ENCODE measurements at regions not wholly inside any gene's neighbourhood (a gene's known extent, or its start where the extent isn't known, plus 50 kb on each side); places are given as distances from the start of the nearest gene placed in this dataset.

GRCh38 chr6:133040803-133041419 lies 200.2 kb upstream of the EYA4 start:
- H2AFZ ChIP-seq (ENCODE audit: low read length), result no peak overlapping the region; the same call in 1 of the 2 replicates
- H3K9me2 ChIP-seq (replicated peaks; ENCODE audit: low read depth, low read length), result no peaks in the 10 kb centered on the region
- H3K9ac ChIP-seq (ENCODE audit: low read depth, low read length, poor library complexity, severe bottlenecking), result no peak overlapping the region
- no peaks in the 10 kb centered on the region for H3K4me1 ChIP-seq (ENCODE audit: insufficient read depth, low read length, poor library complexity, severe bottlenecking)
- no peaks in the 10 kb centered on the region for H3K9me3 ChIP-seq (ENCODE audit: insufficient read depth, low read depth, low read length)
- no peak overlapping the region for H3K4me2 ChIP-seq (ENCODE audit: low read depth, low read length, poor library complexity, severe bottlenecking)
- no peaks in the 10 kb centered on the region for H3K79me2 ChIP-seq (ENCODE audit: insufficient read depth, low read length)
- H3K4me3 ChIP-seq (ENCODE audit: low read length, poor library complexity, severe bottlenecking), result no peak overlapping the region
- H4K20me1 ChIP-seq (ENCODE audit: insufficient read depth, low read length, poor library complexity, severe bottlenecking), result no peaks in the 10 kb centered on the region
- no peaks in the 10 kb centered on the region for H3F3A ChIP-seq (ENCODE audit: low read depth)
- no peak for TF ChIP-seq EZH2phosphoT487 (IDR thresholded peaks at IDR 0.05; ENCODE audit: borderline replicate concordance)
- no peak for TF ChIP-seq CTCF (conservative IDR thresholded peaks at IDR 0.05; ENCODE audit: low read length)
- H3K36me3 ChIP-seq (ENCODE audit: insufficient read depth, low read length), result no peaks in the 10 kb centered on the region
- H3K27me3 ChIP-seq (ENCODE audit: insufficient read depth, low read length, poor library complexity, severe bottlenecking), result no peaks in the 10 kb centered on the region

- no peaks in the 10 kb centered on the region for H3F3A ChIP-seq (ENCODE audit: low read depth)
- no peaks in the 10 kb centered on the region for H3K9me3 ChIP-seq (ENCODE audit: insufficient read depth, low read depth, low read length)
- no peaks in the 10 kb centered on the region for H3K27me3 ChIP-seq (ENCODE audit: insufficient read depth, low read length, poor library complexity, severe bottlenecking)
- no peaks in the 10 kb centered on the region for H4K20me1 ChIP-seq (ENCODE audit: insufficient read depth, low read length, poor library complexity, severe bottlenecking)
- no peak overlapping the region for H3K9ac ChIP-seq (ENCODE audit: low read depth, low read length, poor library complexity, severe bottlenecking)
- H3K4me1 ChIP-seq (ENCODE audit: insufficient read depth, low read length, poor library complexity, severe bottlenecking), result no peaks in the 10 kb centered on the region
- no peaks in the 10 kb centered on the region for H3K79me2 ChIP-seq (ENCODE audit: insufficient read depth, low read length)
- H2AFZ ChIP-seq (ENCODE audit: low read length), result no peak overlapping the region
- H3K4me3 ChIP-seq (ENCODE audit: low read length, poor library complexity, severe bottlenecking), result no peak overlapping the region
- no peaks in the 10 kb centered on the region for H3K9me2 ChIP-seq (replicated peaks; ENCODE audit: low read depth, low read length)
- H3K4me2 ChIP-seq (ENCODE audit: low read depth, low read length, poor library complexity, severe bottlenecking), result no peak overlapping the region
- H3K36me3 ChIP-seq (ENCODE audit: insufficient read depth, low read length), result no peaks in the 10 kb centered on the region
- TF ChIP-seq CTCF (conservative IDR thresholded peaks at IDR 0.05; ENCODE audit: low read length) (no peak), EZH2phosphoT487 (IDR thresholded peaks at IDR 0.05; ENCODE audit: borderline replicate concordance) (no peak)
These were observed 198.5 kb upstream of the EYA4 start for GRCh38 chr6:133042550-133043120.

- Histone ChIP-seq H3K9ac (ENCODE audit: low read depth, low read length, poor library complexity, severe bottlenecking) (no peak overlapping the region), H4K20me1 (ENCODE audit: insufficient read depth, low read length, poor library complexity, severe bottlenecking) (no peaks in the 10 kb centered on the region), H3F3A (ENCODE audit: low read depth) (no peaks in the 10 kb centered on the region), H3K9me2 (replicated peaks; ENCODE audit: low read depth, low read length) (no peaks in the 10 kb centered on the region), H3K4me3 (ENCODE audit: low read length, poor library complexity, severe bottlenecking) (no peak overlapping the region), H3K4me1 (ENCODE audit: insufficient read depth, low read length, poor library complexity, severe bottlenecking) (no peaks in the 10 kb centered on the region), H3K9me3 (ENCODE audit: insufficient read depth, low read depth, low read length) (no peaks in the 10 kb centered on the region), H3K4me2 (ENCODE audit: low read depth, low read length, poor library complexity, severe bottlenecking) (no peak overlapping the region), H3K27me3 (ENCODE audit: insufficient read depth, low read length, poor library complexity, severe bottlenecking) (no peaks in the 10 kb centered on the region), H2AFZ (ENCODE audit: low read length) (no peak overlapping the region), H3K36me3 (ENCODE audit: insufficient read depth, low read length) (no peaks in the 10 kb centered on the region), H3K79me2 (ENCODE audit: insufficient read depth, low read length) (no peaks in the 10 kb centered on the region)
- TF ChIP-seq EZH2phosphoT487 (IDR thresholded peaks at IDR 0.05; ENCODE audit: borderline replicate concordance) (no peak), CTCF (conservative IDR thresholded peaks at IDR 0.05; ENCODE audit: low read length) (no peak)
These were observed 194.6 kb upstream of the EYA4 start for GRCh38 chr6:133046576-133046975.

Measured in Loucy (cell line).